HG02571 (cell line): ENCODE measurements at regions not wholly inside any gene's neighbourhood (a gene's known extent, or its start where the extent isn't known, plus 50 kb on each side); places are given as distances from the start of the nearest gene placed in this dataset.

Experiments
- ATAC-seq: cut with Tn5 transposase; IDR thresholded peaks from one replicate; pipeline ENCODE4 v1.9.1; 2021; ENCODE audit warnings: mild to moderate bottlenecking, moderate library complexity; ENCODE audit not compliant: unreplicated experiment

GRCh38 chr9:38287420-38287985, 105.0 kb upstream of the ALDH1B1 start:
- no peak for ATAC-seq

GRCh38 chr9:38286766-38287165, 105.7 kb upstream of the ALDH1B1 start:
- no peak for ATAC-seq

GRCh38 chr9:38286357-38286756, 106.1 kb upstream of the ALDH1B1 start:
- no peak for ATAC-seq

GRCh38 chr9:38285236-38285635, 107.3 kb upstream of the ALDH1B1 start:
- no peak for ATAC-seq

- no peak for ATAC-seq
Observed at GRCh38 chr9:38284588-38285051, 107.9 kb upstream of the ALDH1B1 start.

- ATAC-seq, result no peak
Observed at GRCh38 chr9:38284039-38284575, 108.4 kb upstream of the ALDH1B1 start.

GRCh38 chr9:38282756-38283155, 109.7 kb upstream of the ALDH1B1 start:
- ATAC-seq, result no peak

- no peak for ATAC-seq
Observed at GRCh38 chr9:38281917-38282316, 110.6 kb upstream of the ALDH1B1 start.

GRCh38 chr9:38281196-38281595, 111.3 kb upstream of the ALDH1B1 start:
- no peak for ATAC-seq

GRCh38 chr9:38280251-38280800, 112.2 kb upstream of the ALDH1B1 start:
- ATAC-seq, result no peak

GRCh38 chr9:38278931-38279679, 113.4 kb upstream of the ALDH1B1 start:
- ATAC-seq, result no peak

GRCh38 chr9:38278457-38278856, 114.0 kb upstream of the ALDH1B1 start:
- no peak for ATAC-seq

GRCh38 chr9:38277601-38278200, 114.8 kb upstream of the ALDH1B1 start:
- ATAC-seq, result no peak

- no peak for ATAC-seq
Observed at GRCh38 chr9:38276771-38277439, 115.6 kb upstream of the ALDH1B1 start.

- ATAC-seq, result no peak
Observed at GRCh38 chr9:38274800-38275199, 117.7 kb upstream of the ALDH1B1 start.

GRCh38 chr9:38272710-38273109, 119.8 kb upstream of the ALDH1B1 start:
- no peak for ATAC-seq

- ATAC-seq, result no peak
Observed at GRCh38 chr9:38271666-38272241, 120.7 kb upstream of the ALDH1B1 start.

GRCh38 chr9:38269775-38270174, 122.7 kb upstream of the ALDH1B1 start:
- ATAC-seq, result no peak

GRCh38 chr9:38263532-38263931, 129.0 kb upstream of the ALDH1B1 start:
- no peak for ATAC-seq

GRCh38 chr9:38259519-38260218, 132.8 kb upstream of the ALDH1B1 start:
- ATAC-seq, result no peak
